ENCODE measurements at regions not wholly inside any gene's neighbourhood (a gene's known extent, or its start where the extent isn't known, plus 50 kb on each side); places are given as distances from the start of the nearest gene placed in this dataset.

DNA sequence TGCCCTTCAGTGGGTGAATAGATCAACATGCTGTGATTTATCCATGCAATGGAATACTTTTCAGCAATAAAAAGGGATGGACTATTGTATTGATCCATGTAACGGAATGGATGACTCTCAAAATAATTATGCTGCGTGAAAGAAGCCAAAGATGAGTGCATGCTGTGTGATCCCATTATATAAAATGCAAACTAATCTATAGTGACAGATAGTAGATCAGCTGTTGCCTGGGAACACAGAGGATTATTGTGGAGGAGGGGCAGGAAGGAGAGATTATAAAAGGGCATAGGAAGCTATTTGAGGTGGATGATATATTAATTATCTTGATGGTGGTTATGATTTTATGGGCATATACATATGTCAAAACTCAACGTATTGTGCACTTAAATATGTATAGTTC lies 55.5 kb upstream of the ADAM23 start:
- TF ChIP-seq, protein P1, sequence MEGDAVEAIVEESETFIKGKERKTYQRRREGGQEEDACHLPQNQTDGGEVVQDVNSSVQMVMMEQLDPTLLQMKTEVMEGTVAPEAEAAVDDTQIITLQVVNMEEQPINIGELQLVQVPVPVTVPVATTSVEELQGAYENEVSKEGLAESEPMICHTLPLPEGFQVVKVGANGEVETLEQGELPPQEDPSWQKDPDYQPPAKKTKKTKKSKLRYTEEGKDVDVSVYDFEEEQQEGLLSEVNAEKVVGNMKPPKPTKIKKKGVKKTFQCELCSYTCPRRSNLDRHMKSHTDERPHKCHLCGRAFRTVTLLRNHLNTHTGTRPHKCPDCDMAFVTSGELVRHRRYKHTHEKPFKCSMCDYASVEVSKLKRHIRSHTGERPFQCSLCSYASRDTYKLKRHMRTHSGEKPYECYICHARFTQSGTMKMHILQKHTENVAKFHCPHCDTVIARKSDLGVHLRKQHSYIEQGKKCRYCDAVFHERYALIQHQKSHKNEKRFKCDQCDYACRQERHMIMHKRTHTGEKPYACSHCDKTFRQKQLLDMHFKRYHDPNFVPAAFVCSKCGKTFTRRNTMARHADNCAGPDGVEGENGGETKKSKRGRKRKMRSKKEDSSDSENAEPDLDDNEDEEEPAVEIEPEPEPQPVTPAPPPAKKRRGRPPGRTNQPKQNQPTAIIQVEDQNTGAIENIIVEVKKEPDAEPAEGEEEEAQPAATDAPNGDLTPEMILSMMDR (conservative IDR thresholded peaks at IDR 0.05; ENCODE audit: low read length) = no peak
- no peak for TF ChIP-seq EZH2phosphoT487 (IDR thresholded peaks at IDR 0.05; ENCODE audit: borderline replicate concordance)
